Immature natural killer cell (primary cell): ENCODE measurements at regions not wholly inside any gene's neighbourhood (a gene's known extent, or its start where the extent isn't known, plus 50 kb on each side); places are given as distances from the start of the nearest gene placed in this dataset.

Experiments used
- DNase-seq, 3 donors: peaks; one replicate each; pipeline ENCODE4 v3.0.0; 2022; ENCODE audit warnings: mixed read lengths in 1 of 3
- H3K27ac Mint-ChIP-seq, 6 donors: one replicate each; pipeline ENCODE4 v1.8.0; 2020; ENCODE audit warnings: mixed read lengths in 6 of 6, mild to moderate bottlenecking in 5 of 6, inconsistent platforms in 4 of 6, moderate library complexity in 3 of 6
- H3K27me3 Mint-ChIP-seq, 3 donors: one replicate each; pipeline ENCODE4 v1.8.0; 2020 to 2021; ENCODE audit warnings: low read depth in 3 of 3, mild to moderate bottlenecking in 3 of 3, mixed read lengths in 3 of 3, moderate library complexity in 3 of 3, inconsistent platforms in 1 of 3
- H3K36me3 Mint-ChIP-seq, 3 donors: one replicate each; pipeline ENCODE4 v1.8.0; 2020; ENCODE audit warnings: mixed read lengths in 3 of 3, inconsistent platforms in 2 of 3, mild to moderate bottlenecking in 2 of 3
- H3K4me1 Mint-ChIP-seq, 2 donors: one replicate each; pipeline ENCODE4 v1.8.0; 2020; ENCODE audit warnings: inconsistent platforms in 2 of 2, mild to moderate bottlenecking in 2 of 2, mixed read lengths in 2 of 2, moderate library complexity in 1 of 2
- H3K4me3 Mint-ChIP-seq, 5 donors: one replicate each; pipeline ENCODE4 v1.8.0; 2020; ENCODE audit warnings: mild to moderate bottlenecking in 5 of 5, mixed read lengths in 5 of 5, inconsistent platforms in 3 of 5, moderate library complexity in 3 of 5
- H3K9me3 Mint-ChIP-seq, 6 donors: one replicate each; pipeline ENCODE4 v1.8.0; 2020; ENCODE audit warnings: mild to moderate bottlenecking in 6 of 6, mixed read lengths in 6 of 6, inconsistent platforms in 4 of 6, moderate library complexity in 3 of 6

DNA sequence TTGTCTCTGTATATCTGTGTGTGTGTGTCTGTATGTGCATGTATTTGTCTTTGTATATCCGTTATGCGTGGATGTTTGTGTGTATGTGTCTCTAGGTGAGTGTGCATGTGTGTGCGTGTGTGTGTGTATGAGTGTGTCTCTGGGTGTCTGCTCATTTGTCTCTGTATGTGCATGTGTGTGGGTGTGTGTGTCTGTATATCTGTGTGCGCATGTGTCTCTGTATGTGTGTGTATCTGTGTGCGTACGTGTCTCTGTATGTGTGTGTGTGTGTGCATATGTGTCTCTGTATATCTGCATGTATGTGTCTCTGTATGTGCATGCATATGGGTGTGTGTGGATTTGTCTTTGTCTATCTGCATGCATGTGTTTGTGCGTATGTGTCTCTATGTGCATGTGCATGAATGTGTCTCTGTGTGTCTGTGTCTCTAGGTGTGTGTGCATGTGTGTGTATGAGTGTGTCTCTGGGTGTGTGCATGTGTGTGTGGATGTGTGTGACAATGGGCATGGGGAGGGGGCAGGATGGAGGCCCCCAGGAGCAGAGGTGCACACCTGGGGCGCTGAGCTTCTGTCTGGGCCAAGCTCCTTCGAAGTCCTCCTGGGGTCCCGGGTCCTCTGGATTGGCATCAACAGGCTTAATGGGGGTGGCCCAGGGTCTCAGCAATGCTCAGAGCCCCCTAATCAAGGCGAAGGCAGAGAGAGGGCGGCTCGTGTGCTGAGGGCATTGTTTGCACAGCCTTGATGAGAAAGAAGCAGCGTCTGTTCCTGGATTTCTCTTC lies 373.4 kb upstream of the IRX4 start:
- Mint-ChIP-seq H3K4me3 (no peak overlapping the region), H3K9me3 (no peaks in the 10 kb centered on the region), H3K27me3 (peaks cover 0 to 2% (median 1%) of the 10 kb centered on the region in 3 donors), H3K36me3 (no peaks in the 10 kb centered on the region), H3K27ac (no peak overlapping the region), H3K4me1 (no peaks in the 10 kb centered on the region)
- no peak for DNase-seq

DNA sequence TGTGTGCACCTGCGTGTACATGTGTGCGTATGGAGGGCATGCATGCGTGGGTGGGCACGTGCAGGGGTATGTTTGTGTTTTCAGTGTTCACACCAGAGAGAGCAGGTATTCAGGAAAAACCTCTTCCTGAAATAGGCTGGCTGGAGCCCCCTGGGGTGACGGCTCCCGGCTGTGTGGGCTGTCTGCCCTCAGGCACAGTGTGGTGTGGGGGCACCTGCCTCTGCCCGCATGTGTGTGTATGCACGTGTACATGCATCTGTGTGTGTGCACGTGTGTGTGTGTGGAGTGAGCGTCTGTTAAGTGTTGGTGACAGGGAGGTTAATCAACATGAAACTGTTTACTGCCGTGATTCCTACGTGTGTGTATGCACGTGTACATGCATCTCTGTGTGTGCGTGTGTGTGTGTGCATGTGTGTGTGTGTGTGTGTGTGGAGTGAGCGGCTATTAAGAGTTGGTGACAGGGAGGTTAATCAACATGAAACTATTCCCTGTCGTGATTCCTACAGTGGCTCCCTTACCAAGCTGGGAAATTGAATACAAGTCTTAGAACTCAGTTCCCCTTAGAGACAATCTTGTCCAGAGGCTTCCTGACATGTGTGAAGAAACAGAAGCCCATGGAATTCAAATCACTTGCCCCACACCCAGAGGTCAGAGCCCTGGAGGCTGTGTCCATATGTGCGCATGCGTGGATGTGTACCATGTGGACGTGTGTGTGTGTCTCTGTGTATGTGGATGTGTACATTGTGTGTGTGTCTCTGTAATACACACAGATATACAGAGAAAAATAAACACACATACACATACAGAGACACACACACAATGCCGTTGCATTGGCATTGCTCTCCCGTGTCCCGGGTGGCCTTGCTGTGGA lies 372.4 kb upstream of the IRX4 start:
- Mint-ChIP-seq H3K36me3 (no peaks in the 10 kb centered on the region), H3K4me1 (no peaks in the 10 kb centered on the region), H3K27ac (no peak overlapping the region), H3K27me3 (peaks cover 0 to 4% (median 2%) of the 10 kb centered on the region in 3 donors), H3K9me3 (no peaks in the 10 kb centered on the region), H3K4me3 (no peak overlapping the region)
- DNase-seq = no peak

DNA sequence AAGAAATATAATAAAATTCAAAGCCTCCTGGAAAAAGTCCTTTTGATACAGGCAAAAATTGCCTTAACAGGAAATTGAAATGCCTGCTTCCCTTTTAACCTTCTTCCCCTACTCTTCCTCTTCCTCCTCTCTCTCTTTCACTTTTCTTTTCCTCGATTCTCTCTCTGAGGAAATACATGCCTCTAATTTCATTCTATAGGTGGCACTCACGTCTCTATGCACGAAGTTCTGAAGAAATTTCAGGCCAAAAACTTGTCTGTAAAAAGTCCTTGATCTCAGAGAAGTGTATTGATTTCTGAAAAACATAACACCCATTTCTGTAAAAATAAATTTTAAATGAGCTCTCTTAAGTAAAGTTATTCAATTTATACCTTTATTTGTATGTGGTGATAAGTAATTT lies 371.7 kb upstream of the IRX4 start:
- no peaks in the 10 kb centered on the region for H3K4me1 Mint-ChIP-seq
- H3K4me3 Mint-ChIP-seq = no peak overlapping the region
- H3K27me3 Mint-ChIP-seq = peaks cover 0 to 4% (median 2%) of the 10 kb centered on the region in 3 donors
- no peak overlapping the region for H3K27ac Mint-ChIP-seq
- H3K9me3 Mint-ChIP-seq = no peaks in the 10 kb centered on the region
- DNase-seq = no peak
- H3K36me3 Mint-ChIP-seq = no peaks in the 10 kb centered on the region

DNA sequence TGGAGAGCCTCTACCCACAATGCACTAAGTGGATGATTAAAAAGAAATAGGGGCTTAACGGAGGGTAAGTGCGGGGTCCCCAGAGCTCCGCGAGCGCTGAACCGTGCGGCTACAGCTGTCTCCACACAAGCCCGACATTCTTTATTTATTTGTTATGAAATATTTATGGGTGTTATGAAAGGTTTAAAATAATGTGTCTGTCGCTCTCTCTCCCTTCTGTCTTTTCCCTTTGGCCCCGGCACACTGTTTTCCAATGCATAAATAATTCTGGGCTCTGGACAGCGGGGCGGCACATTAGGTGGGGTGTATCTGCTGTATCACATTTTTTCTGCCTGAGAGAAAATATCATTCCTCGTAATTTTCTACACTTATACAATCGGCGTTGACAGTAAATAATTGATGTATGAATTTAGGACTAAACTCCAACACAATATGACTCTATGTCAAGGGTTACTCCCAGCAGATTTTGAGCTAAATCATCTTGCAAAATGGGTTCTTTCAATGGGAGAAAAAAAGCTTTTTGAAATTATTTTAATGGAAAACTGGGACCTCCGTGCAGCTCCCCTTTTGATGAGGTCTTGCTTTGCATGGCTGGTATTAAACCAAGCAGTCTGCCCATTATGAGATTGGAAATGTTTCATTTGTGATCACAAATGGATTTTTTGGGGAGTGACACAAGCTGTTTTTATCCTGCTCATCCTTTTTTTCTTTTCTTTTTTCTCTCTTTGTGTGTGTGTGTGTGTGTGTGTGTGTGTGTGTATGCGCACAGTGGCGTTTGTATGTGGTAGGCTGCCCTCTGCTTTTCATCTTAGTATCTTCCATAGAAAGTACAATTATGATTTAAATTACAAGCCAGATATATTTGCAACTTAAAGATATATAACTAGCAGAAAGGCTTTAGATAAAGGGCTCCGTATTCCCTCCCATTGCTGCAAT lies 370.6 kb upstream of the IRX4 start:
- Mint-ChIP-seq H3K4me1 (no peaks in the 10 kb centered on the region), H3K27ac (no peak overlapping the region), H3K27me3 (peaks cover 0 to 2% (median 2%) of the 10 kb centered on the region in 3 donors), H3K9me3 (no peaks in the 10 kb centered on the region), H3K4me3 (no peak overlapping the region), H3K36me3 (no peaks in the 10 kb centered on the region)
- no peak for DNase-seq

DNA sequence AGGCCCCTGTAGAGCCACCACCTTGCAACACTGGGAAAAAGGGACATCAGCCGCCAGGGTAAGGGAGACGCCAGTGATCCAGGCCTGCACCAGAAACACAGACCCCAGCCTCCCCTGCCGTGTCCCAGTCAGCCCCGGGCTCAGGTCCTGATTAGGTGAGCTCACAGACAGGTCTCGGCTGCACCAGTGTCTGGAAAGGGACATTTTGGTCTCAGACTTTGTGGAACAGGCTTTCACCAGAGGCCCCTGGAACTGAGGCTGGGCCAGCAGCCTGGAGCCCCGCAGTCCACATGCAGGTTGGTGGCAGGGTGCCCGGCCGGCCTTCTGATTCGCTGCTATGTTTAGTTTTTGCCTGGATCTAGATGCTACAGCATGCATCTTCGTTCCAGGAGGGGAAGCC lies 369.0 kb upstream of the IRX4 start:
- Mint-ChIP-seq H3K27ac (no peak overlapping the region), H3K36me3 (no peaks in the 10 kb centered on the region), H3K4me1 (no peaks in the 10 kb centered on the region), H3K27me3 (peaks cover 2 to 4% (median 2%) of the 10 kb centered on the region in 3 donors), H3K4me3 (no peak overlapping the region), H3K9me3 (peaks cover 0 to 2% (median 0%) of the 10 kb centered on the region in 6 donors)
- DNase-seq = no peak

DNA sequence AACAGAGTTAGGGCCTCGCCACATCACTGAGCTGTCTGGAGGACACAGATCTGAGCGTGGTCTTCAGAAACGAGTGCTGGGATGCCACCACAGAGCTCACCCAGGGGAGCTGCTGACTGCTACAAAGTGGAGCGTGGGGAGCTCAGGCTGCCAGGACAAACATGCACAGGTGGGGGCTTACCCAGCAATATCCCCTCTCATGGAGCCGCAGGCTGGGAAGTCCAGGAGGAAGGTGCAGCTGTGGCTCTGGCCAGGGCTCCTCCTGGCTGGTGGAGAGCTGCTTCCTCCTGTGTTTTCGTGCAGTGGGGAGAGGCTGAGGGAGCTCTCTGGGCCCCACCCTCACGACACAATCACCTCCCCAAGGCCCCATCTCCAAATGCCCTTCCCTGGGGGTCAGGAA lies 368.6 kb upstream of the IRX4 start:
- Mint-ChIP-seq H3K4me3 (no peak overlapping the region), H3K36me3 (no peaks in the 10 kb centered on the region), H3K4me1 (no peaks in the 10 kb centered on the region), H3K27ac (no peak overlapping the region), H3K27me3 (peaks cover 2 to 4% (median 2%) of the 10 kb centered on the region in 3 donors), H3K9me3 (peaks cover 0 to 3% (median 0%) of the 10 kb centered on the region in 6 donors)
- DNase-seq = no peak

DNA sequence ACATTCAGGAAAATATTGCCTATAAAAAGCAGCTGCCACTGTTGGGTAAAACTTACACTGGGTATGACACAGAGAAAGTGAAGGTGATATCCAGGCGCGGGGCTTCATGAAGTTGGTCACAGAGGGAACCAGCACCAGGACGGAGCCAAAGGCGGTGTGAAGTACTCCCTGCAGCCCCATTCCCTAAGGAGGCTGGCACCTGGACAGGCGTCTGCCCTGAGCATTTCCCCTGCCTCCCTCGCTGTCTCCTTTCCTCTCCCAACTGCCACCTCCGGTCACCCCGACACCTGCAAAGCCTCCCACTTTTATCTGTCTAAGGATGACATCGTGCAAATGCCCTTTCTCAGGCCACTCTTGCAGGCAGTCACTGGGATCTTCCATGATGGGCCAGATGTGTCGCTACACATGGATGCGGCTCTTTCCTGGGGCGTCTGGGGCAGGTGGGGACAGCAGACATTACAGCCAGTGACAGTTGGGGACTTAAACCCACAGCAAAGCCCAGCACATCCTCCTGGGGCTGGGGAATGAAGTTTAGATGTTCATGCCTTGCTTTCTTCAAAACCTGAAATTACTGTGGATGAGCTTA lies 367.7 kb upstream of the IRX4 start:
- DNase-seq = no peak
- Mint-ChIP-seq H3K9me3 (peaks cover 0 to 3% (median 0%) of the 10 kb centered on the region in 6 donors), H3K27ac (no peak overlapping the region), H3K4me1 (no peaks in the 10 kb centered on the region), H3K36me3 (no peaks in the 10 kb centered on the region), H3K4me3 (no peak overlapping the region), H3K27me3 (peaks cover 2 to 4% (median 2%) of the 10 kb centered on the region in 3 donors)

DNA sequence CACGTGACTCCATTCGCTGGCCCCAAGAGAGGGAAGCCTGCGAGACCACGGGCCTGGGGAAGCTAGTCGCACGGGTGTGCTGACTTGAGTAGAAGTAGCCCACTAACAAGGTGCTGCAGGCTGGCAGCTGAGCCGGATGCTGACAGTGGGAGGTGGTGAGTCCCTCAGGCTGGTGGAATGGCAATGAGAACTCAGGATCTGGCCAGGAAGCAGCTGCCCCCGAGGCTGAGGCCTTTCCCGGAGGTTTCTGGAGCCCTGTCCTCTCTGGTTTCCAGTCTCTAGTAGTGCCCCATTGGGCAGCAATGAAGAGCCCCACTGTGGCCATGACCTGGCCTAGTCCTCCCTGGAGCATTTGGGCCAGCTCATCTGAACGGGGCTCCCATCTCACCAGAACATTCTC lies 366.7 kb upstream of the IRX4 start:
- H3K36me3 Mint-ChIP-seq = no peaks in the 10 kb centered on the region
- no peak for DNase-seq
- H3K4me3 Mint-ChIP-seq = no peak overlapping the region
- H3K27ac Mint-ChIP-seq = no peak overlapping the region
- H3K4me1 Mint-ChIP-seq = no peaks in the 10 kb centered on the region
- H3K27me3 Mint-ChIP-seq = peaks cover 2 to 4% (median 2%) of the 10 kb centered on the region in 3 donors
- peaks cover 0 to 3% (median 0%) of the 10 kb centered on the region in 6 donors for H3K9me3 Mint-ChIP-seq

DNA sequence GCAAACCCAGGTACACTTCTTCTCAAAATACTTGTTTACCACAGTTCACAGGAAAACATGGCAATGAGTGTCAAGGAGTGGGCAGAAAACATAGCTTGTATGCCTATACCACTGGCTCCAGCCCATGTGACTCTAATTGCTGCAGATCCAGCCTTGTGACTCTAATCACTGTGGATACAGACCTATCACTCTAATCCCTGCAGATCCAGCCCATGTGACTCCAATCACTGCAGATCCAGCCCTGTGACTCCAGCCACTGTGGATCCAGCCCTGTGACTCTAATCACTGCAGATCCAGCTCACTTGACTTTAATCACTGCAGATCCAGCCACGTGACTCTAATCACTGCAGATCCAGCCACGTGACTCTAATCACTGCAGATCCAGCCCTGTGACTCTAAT lies 366.3 kb upstream of the IRX4 start:
- no peaks in the 10 kb centered on the region for H3K4me1 Mint-ChIP-seq
- no peak for DNase-seq
- no peaks in the 10 kb centered on the region for H3K36me3 Mint-ChIP-seq
- H3K27ac Mint-ChIP-seq = no peak overlapping the region
- no peak overlapping the region for H3K4me3 Mint-ChIP-seq
- H3K27me3 Mint-ChIP-seq = peaks cover 2 to 4% (median 2%) of the 10 kb centered on the region in 3 donors
- peaks cover 0 to 3% (median 0%) of the 10 kb centered on the region in 6 donors for H3K9me3 Mint-ChIP-seq

DNA sequence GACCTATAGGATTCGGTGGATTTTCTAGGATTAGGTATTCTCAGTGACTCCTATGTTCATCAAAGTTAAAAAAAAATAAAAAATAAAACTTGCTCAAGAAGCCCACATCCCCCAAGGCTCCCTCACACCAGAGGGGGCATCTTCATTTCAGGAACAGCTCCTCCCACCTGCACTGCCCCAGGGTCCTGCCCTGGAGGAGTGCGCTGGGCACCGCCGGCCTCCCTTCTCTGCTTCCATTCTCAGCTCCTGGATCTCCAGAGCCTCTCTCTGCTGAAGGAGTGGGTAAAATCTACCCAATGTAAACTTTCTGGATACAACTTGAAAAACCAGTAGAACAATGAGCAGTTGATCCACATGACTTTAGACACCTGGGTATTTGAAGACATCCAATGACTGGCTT lies 359.8 kb upstream of the IRX4 start:
- Mint-ChIP-seq H3K4me3 (no peak overlapping the region), H3K36me3 (no peaks in the 10 kb centered on the region), H3K27ac (no peak overlapping the region), H3K27me3 (peaks cover 0 to 2% (median 2%) of the 10 kb centered on the region in 3 donors), H3K9me3 (peaks cover 0 to 5% (median 0%) of the 10 kb centered on the region in 6 donors), H3K4me1 (no peaks in the 10 kb centered on the region)
- no peak for DNase-seq

DNA sequence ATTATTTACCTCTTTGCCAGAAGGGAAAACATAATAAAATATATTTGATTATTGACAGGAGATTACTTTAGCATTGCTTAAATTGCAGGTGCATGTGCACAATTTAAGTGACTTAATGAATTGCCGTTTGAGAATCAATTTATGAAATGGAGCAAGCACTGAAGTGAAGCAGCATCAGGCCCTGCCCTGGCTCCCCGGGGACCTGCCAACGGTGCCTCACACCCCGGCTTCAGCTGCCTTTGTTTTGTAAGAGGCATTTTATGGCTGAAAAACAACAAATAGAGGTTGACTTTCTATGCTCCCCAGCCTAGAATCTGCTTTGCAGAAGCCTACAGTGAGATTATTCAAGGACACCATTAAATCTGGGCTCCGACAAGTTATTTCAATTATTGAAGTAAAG lies 359.1 kb upstream of the IRX4 start:
- H3K27ac Mint-ChIP-seq = no peak overlapping the region
- H3K36me3 Mint-ChIP-seq = no peaks in the 10 kb centered on the region
- DNase-seq = no peak
- H3K9me3 Mint-ChIP-seq = peaks cover 0 to 4% (median 0%) of the 10 kb centered on the region in 6 donors
- no peak overlapping the region for H3K4me3 Mint-ChIP-seq
- no peaks in the 10 kb centered on the region for H3K4me1 Mint-ChIP-seq
- H3K27me3 Mint-ChIP-seq = peaks cover 0 to 2% (median 0%) of the 10 kb centered on the region in 3 donors

DNA sequence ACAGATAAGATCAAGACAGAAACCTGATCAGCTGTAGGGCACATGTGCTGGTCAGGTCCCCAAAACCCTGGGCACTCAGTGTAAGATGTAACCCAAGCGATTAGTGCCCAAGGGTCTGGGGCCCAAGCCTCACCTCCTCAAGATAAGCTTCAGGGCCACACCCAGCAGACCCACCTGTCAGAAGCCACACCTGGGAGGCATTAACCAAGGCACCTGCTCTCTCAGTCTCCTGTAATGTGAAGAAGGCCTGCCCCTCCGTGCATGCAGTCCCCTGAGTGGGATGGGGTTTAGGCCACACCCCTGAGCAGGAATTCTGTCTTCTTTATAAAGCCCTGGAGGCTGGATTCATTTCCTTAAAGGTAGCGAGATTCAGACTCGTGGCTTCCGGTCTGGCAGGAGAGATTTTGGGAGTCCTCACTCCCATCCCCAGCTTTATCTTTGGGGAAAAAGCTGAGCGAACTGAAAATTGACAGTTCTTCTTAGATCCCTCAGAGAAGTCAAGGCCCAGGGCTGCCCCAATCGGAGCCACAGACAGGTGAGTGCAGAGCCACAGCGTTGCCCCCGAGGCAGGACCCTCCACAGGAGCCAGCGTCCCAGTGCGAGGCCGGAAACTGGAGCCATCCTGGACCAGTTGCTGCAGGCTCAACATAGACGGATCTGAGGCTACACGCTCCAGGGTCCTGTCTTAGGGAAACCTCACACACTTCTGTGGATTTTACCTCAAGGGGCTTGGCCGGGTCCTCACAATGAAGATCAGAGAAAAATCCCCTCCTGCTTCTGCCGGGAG lies 357.6 kb upstream of the IRX4 start:
- Mint-ChIP-seq H3K27me3 (peaks cover 0 to 2% (median 0%) of the 10 kb centered on the region in 3 donors), H3K9me3 (peaks cover 0 to 12% (median under 1%) of the 10 kb centered on the region in 6 donors), H3K36me3 (no peaks in the 10 kb centered on the region), H3K4me3 (no peak overlapping the region), H3K27ac (no peak overlapping the region), H3K4me1 (no peaks in the 10 kb centered on the region)
- no peak for DNase-seq
